OCI-LY7 (cell line): ENCODE measurements at regions not wholly inside any gene's neighbourhood (a gene's known extent, or its start where the extent isn't known, plus 50 kb on each side); places are given as distances from the start of the nearest gene placed in this dataset.

Source experiments
- BruUV-seq: library from RNA; stranded (reverse); fragments of 400-500 nt; replicated peaks from 2 replicates; lab custom pipeline; 2021; lab: Mats Ljungman, UMichigan
- CTCF ChIA-PET: fragments of 300-600 bp; sonication (Branson Sonifier 250); formaldehyde crosslinking; loops from one replicate; lab custom pipeline; 2022; ENCODE audit warnings: antibody characterized with exemption; ENCODE audit not compliant: unreplicated experiment; lab: Charles Lee
- POLR2A ChIA-PET: fragments of 300-600 bp; sonication (Branson Sonifier 250); formaldehyde crosslinking; loops from one replicate; lab custom pipeline; 2022; ENCODE audit warnings: antibody characterized with exemption; lab: Charles Lee
- DNase-seq: peaks from one replicate; pipeline ENCODE4 v3.0.0-alpha.2; 2015; ENCODE audit warnings: low spot score
- H2AFZ ChIP-seq: fragments of 200-600 bp; sonication (generic), shearing (Covaris generic); 2 replicates; pipeline ENCODE4 v1.6.1; 2014; ENCODE audit warnings: mild to moderate bottlenecking, antibody characterized with exemption, low read length, moderate library complexity
- H3K27ac ChIP-seq: fragments of 200-600 bp; sonication (generic); 2 replicates; pipeline ENCODE4 v1.5.1; 2014; ENCODE audit warnings: mixed run types, low read depth, mild to moderate bottlenecking, moderate library complexity, low read length, inconsistent platforms; ENCODE audit not compliant: poor library complexity, severe bottlenecking
- H3K36me3 ChIP-seq: fragments of 200-600 bp; sonication (generic); 2 replicates; pipeline ENCODE4 v1.6.1; 2014; ENCODE audit warnings: mild to moderate bottlenecking, antibody characterized with exemption, low read length, moderate library complexity, mixed read lengths; ENCODE audit not compliant: insufficient read depth
- H3K4me1 ChIP-seq: fragments of 200-600 bp; sonication (generic); 2 replicates; pipeline ENCODE4 v1.5.1; 2014; ENCODE audit warnings: mild to moderate bottlenecking, low read length; ENCODE audit not compliant: insufficient read depth, poor library complexity, severe bottlenecking
- H3K4me2 ChIP-seq: fragments of 200-600 bp; sonication (generic); 2 replicates; pipeline ENCODE4 v1.6.1; 2014; ENCODE audit warnings: mild to moderate bottlenecking, low read length
- H3K4me3 ChIP-seq: fragments of 200-600 bp; sonication (generic); 2 replicates; pipeline ENCODE4 v1.5.1; 2014; ENCODE audit warnings: mild to moderate bottlenecking, low read depth, low read length; ENCODE audit not compliant: poor library complexity, severe bottlenecking
- H3K79me2 ChIP-seq: fragments of 200-600 bp; sonication (generic); 2 replicates; pipeline ENCODE4 v1.6.1; 2016; ENCODE audit warnings: low read depth, mild to moderate bottlenecking, low read length, moderate library complexity, mixed read lengths; ENCODE audit not compliant: insufficient read depth
- H3K9me2 ChIP-seq: fragments of 200-600 bp; sonication (generic); 2 replicates; pipeline ENCODE4 v1.6.1; 2016; ENCODE audit warnings: mild to moderate bottlenecking, low read length, mixed read lengths; ENCODE audit not compliant: insufficient read depth
- H3K9me3 ChIP-seq: fragments of 200-600 bp; sonication (generic); 2 replicates; pipeline ENCODE4 v1.6.1; 2014; ENCODE audit warnings: mild to moderate bottlenecking, mixed run types, low read length, mixed read lengths
- H4K20me1 ChIP-seq: fragments of 200-600 bp; sonication (generic); 2 replicates; pipeline ENCODE4 v1.6.1; 2014; ENCODE audit warnings: mild to moderate bottlenecking, antibody characterized with exemption, low read length, moderate library complexity, mixed read lengths; ENCODE audit not compliant: insufficient read depth
- EZH2phosphoT487 ChIP-seq: fragments of 200-600 bp; sonication (generic); IDR thresholded peaks from 2 replicates; pipeline ENCODE4 v1.6.1; 2018; ENCODE audit warnings: low read depth, borderline replicate concordance, mild to moderate bottlenecking, mixed run types, antibody characterized with exemption, low read length, moderate library complexity, mixed read lengths
- intact Hi-C: fragments of 100-400 bp; cut with micrococcal nuclease; formaldehyde crosslinking; loops from one replicate; pipeline ENCODE4 v1.10.0; 2022; ENCODE audit not compliant: unreplicated experiment
- TF ChIP-seq, protein P1 (sequence below): fragments of 200-600 bp; sonication (generic); conservative IDR thresholded peaks from 2 replicates; pipeline ENCODE4 v1.5.1; 2014; ENCODE audit warnings: mild to moderate bottlenecking, antibody characterized with exemption, low read length, moderate library complexity, mixed read lengths

DNA sequence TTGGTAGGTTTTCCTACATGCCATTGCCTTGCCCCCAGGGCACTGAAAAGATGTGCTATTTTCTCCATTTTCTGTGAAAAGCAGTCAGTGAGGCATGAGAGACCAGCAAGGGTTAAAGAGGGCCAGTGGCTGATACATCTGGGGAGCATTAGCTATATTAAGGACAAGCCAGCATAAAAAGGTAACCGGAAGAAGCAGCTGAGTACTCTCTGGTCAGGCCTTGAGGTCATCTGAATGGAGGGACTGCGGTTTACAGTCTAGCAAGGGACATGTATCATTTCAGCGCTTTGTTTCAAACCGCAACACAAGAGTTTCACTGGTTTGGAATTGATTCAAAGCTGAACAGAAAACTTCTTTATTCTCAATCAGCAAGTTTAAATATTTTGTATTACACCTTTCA, 120.4 kb downstream of the EPDR1 start:
- H3K79me2 ChIP-seq = no peaks in the 10 kb centered on the region
- H3K9me2 ChIP-seq = no peaks in the 10 kb centered on the region; the same call in 1 of the 2 replicates
- DNase-seq = no peak
- ChIA-PET POLR2A (no interaction called here), CTCF (no interaction called here)
- no peak overlapping the region for H3K4me3 ChIP-seq
- H4K20me1 ChIP-seq = no peaks in the 10 kb centered on the region
- intact Hi-C loops = no loop called here
- BruUV-seq = no TSS peak
- H3K9me3 ChIP-seq = no peaks in the 10 kb centered on the region
- no peak overlapping the region for H3K27ac ChIP-seq
- no peak overlapping the region for H2AFZ ChIP-seq
- no peak overlapping the region for H3K4me2 ChIP-seq
- no peaks in the 10 kb centered on the region for H3K36me3 ChIP-seq
- TF ChIP-seq, protein P1, sequence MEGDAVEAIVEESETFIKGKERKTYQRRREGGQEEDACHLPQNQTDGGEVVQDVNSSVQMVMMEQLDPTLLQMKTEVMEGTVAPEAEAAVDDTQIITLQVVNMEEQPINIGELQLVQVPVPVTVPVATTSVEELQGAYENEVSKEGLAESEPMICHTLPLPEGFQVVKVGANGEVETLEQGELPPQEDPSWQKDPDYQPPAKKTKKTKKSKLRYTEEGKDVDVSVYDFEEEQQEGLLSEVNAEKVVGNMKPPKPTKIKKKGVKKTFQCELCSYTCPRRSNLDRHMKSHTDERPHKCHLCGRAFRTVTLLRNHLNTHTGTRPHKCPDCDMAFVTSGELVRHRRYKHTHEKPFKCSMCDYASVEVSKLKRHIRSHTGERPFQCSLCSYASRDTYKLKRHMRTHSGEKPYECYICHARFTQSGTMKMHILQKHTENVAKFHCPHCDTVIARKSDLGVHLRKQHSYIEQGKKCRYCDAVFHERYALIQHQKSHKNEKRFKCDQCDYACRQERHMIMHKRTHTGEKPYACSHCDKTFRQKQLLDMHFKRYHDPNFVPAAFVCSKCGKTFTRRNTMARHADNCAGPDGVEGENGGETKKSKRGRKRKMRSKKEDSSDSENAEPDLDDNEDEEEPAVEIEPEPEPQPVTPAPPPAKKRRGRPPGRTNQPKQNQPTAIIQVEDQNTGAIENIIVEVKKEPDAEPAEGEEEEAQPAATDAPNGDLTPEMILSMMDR = no peak
- no peak for TF ChIP-seq EZH2phosphoT487
- H3K4me1 ChIP-seq = no peaks in the 10 kb centered on the region

DNA sequence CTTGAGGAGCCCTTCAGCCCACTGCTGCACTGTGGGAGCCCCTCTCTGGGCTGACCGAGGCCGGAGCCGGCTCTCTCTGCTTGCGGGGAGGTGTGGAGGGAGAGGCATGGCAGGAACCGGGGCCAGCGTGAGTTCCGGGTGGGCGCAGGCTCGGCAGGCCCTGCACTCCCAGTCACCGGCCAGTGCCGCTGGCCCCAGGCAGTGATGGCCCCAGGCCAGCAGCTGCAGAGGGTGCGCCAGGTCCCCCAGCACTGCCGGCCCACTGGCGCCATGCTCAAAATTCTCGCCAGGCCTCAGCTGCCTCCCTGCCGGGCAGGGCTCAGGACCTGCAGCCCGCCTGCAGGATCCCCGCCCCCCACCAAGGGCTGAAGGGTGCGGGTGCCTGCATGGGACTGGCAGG, 128.4 kb upstream of the STARD3NL start:
- H3K36me3 ChIP-seq = no peaks in the 10 kb centered on the region
- DNase-seq = no peak
- CTCF ChIA-PET = no interaction called here
- H4K20me1 ChIP-seq = no peaks in the 10 kb centered on the region
- no peak overlapping the region for H3K27ac ChIP-seq
- no peaks in the 10 kb centered on the region for H3K4me1 ChIP-seq
- no peak overlapping the region for H3K4me2 ChIP-seq
- intact Hi-C loops = no loop called here
- POLR2A ChIA-PET = no interaction called here
- H2AFZ ChIP-seq = no peak overlapping the region
- TF ChIP-seq EZH2phosphoT487 = no peak
- TF ChIP-seq, protein P1 = no peak
- no TSS peak for BruUV-seq
- no peak overlapping the region for H3K4me3 ChIP-seq
- H3K9me3 ChIP-seq = no peaks in the 10 kb centered on the region
- no peaks in the 10 kb centered on the region; the same call in 1 of the 2 replicates for H3K9me2 ChIP-seq
- no peaks in the 10 kb centered on the region for H3K79me2 ChIP-seq

DNA sequence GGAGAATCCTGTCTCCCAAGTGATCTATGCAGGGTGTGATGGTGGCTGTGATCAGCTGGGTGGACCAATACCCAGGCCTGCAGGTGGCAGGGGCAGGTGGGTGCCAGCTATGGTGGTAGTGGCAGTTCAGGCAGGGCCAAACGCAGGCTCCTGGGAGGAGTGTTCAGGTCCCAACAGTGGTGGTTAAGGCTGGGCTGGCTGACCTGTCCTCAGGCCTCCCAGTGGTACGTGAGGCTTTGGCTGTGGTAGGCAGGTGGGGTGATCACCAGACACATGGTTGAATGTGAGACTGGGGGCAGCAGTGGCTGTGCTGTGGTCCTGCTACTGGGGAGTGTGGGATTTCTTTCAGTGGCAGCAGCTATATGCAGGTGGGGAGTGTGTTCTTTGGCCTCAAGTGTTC, 126.7 kb upstream of the STARD3NL start:
- CTCF ChIA-PET = no interaction called here
- Histone ChIP-seq H3K27ac (no peak overlapping the region), H2AFZ (no peak overlapping the region), H3K9me2 (no peaks in the 10 kb centered on the region), H3K4me2 (no peak overlapping the region), H3K79me2 (no peaks in the 10 kb centered on the region), H3K4me1 (no peaks in the 10 kb centered on the region), H4K20me1 (no peaks in the 10 kb centered on the region), H3K4me3 (no peak overlapping the region), H3K36me3 (no peaks in the 10 kb centered on the region), H3K9me3 (no peaks in the 10 kb centered on the region)
- TF ChIP-seq EZH2phosphoT487 = no peak
- TF ChIP-seq, protein P1 = no peak
- intact Hi-C loops = no loop called here
- POLR2A ChIA-PET = interaction anchor here (0.6 kb wide), 1 partner anchor 1201 kb away, joined by 3 read pairs; no protein-coding TSS in a partner anchor
- no TSS peak for BruUV-seq
- DNase-seq = no peak
